Peyer's patch (tissue), 4 donors: ENCODE measurements at regions not wholly inside any gene's neighbourhood (a gene's known extent, or its start where the extent isn't known, plus 50 kb on each side); places are given as distances from the start of the nearest gene placed in this dataset.

Experiments
- DNase-seq, 3 donors: peaks; one replicate each; pipeline ENCODE4 v3.0.0-alpha.2; 2017 to 2019
- H3K27ac ChIP-seq, 4 donors: fragments of 200-600 bp; sonication (generic); one replicate each; pipeline ENCODE4 v1.5.1; 2016 to 2019
- H3K27me3 ChIP-seq, 2 donors: fragments of 200-600 bp; sonication (generic); one replicate each; pipeline ENCODE4 v1.5.1; 2019
- H3K36me3 ChIP-seq, 3 donors: fragments of 200-600 bp; sonication (generic); one replicate each; pipeline ENCODE4 v1.5.1; 2016 to 2019
- H3K4me1 ChIP-seq, 4 donors: fragments of 200-600 bp; sonication (generic); one replicate each; pipeline ENCODE4 v1.5.1; 2016 to 2019
- H3K4me3 ChIP-seq, 4 donors: fragments of 200-600 bp; sonication (generic); 1 replicate in 3 of 4; 2 replicates in 1 of 4; pipeline ENCODE4 v1.5.1; 2016 to 2019; ENCODE audit warnings: mild to moderate bottlenecking in 1 of 4
- H3K9me3 ChIP-seq, 4 donors: fragments of 200-600 bp; sonication (generic); one replicate each; pipeline ENCODE4 v1.5.1; 2016 to 2019; ENCODE audit warnings: mild to moderate bottlenecking in 1 of 4
- POLR2A ChIP-seq, 2 donors: fragments of 450-650 bp; IDR thresholded peaks; one replicate each; pipeline ENCODE4 v1.5.1; 2017; ENCODE audit warnings: antibody characterized with exemption in 2 of 2, mild to moderate bottlenecking in 2 of 2, moderate library complexity in 2 of 2
- TF ChIP-seq, protein P1 (sequence below), 6 experiments: fragments of 450-650 bp in 4 of 6; fragments of 200-600 bp in 2 of 6; sonication (generic) in 1 of 6; IDR thresholded peaks; one replicate each; pipeline ENCODE4 v1.5.1; 2017 to 2019; ENCODE audit warnings: antibody characterized with exemption in 6 of 6, mild to moderate bottlenecking in 3 of 6, moderate library complexity in 1 of 6

DNA sequence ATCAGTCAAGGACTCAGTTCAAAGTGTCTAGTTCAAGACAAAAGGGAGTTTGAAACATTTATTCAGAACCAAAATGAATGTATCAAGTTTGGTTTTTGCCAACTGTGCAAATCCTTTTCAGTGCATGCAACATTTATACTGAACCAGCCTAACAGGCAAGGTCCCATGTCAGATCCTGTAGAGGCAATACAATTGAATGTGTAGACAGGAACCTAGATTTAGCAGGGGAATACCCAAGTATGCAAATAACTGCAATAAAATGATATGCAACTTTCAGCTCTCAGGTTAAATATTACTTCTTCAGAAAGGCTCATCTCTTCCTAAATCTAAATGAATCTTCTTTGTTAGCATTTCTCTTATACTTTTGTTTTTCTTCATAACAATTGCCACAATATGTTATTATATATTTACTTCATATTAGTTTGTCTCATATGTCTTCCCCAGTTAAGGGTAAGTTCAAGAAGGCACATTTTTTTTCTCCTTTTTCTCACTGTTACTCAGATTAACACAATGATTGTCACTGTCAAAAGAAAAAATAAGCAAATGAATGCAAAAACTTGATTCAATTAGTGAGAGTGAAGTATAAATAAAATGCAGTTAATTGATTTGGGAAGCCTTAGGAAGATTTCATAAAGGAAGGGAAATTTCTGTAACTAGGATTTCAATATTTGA is 163.9 kb upstream of the RASA1 start:
- Histone ChIP-seq H3K9me3 (no peaks in the 10 kb centered on the region), H3K27me3 (no peaks in the 10 kb centered on the region), H3K4me3 (no peak overlapping the region), H3K27ac (no peak overlapping the region), H3K36me3 (no peaks in the 10 kb centered on the region), H3K4me1 (peaks cover 0 to 5% (median 0%) of the 10 kb centered on the region in 4 donors)
- no peak for DNase-seq
- TF ChIP-seq, protein P1, sequence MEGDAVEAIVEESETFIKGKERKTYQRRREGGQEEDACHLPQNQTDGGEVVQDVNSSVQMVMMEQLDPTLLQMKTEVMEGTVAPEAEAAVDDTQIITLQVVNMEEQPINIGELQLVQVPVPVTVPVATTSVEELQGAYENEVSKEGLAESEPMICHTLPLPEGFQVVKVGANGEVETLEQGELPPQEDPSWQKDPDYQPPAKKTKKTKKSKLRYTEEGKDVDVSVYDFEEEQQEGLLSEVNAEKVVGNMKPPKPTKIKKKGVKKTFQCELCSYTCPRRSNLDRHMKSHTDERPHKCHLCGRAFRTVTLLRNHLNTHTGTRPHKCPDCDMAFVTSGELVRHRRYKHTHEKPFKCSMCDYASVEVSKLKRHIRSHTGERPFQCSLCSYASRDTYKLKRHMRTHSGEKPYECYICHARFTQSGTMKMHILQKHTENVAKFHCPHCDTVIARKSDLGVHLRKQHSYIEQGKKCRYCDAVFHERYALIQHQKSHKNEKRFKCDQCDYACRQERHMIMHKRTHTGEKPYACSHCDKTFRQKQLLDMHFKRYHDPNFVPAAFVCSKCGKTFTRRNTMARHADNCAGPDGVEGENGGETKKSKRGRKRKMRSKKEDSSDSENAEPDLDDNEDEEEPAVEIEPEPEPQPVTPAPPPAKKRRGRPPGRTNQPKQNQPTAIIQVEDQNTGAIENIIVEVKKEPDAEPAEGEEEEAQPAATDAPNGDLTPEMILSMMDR (IDR thresholded peaks at IDR 0.05), result no peak
- TF ChIP-seq POLR2A (IDR thresholded peaks at IDR 0.05), result no peak

DNA sequence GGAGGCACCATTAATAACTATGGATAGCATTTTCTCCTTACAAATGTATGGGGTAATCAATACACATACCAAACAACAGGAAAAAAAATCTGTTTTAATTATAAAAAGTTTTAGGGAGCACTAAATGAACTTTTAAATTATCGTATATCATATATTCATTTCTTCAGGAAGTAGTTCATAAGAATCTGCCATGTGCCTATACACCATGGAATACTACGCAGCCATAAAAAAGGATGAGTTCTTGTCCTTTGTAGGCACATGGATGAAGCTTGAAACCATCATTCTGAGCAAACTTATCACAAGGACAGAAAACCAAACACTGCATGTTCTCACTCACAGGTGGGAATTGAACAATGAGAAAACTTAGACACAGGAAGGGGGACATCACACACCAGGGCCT is 162.1 kb upstream of the RASA1 start:
- H3K27me3 ChIP-seq, result no peaks in the 10 kb centered on the region
- H3K4me1 ChIP-seq, result no peaks in the 10 kb centered on the region
- H3K9me3 ChIP-seq, result no peaks in the 10 kb centered on the region
- TF ChIP-seq, protein P1 (IDR thresholded peaks at IDR 0.05), result no peak
- no peak for TF ChIP-seq POLR2A (IDR thresholded peaks at IDR 0.05)
- no peak for DNase-seq
- H3K36me3 ChIP-seq, result no peaks in the 10 kb centered on the region
- H3K27ac ChIP-seq, result no peak overlapping the region
- H3K4me3 ChIP-seq, result no peak overlapping the region

DNA sequence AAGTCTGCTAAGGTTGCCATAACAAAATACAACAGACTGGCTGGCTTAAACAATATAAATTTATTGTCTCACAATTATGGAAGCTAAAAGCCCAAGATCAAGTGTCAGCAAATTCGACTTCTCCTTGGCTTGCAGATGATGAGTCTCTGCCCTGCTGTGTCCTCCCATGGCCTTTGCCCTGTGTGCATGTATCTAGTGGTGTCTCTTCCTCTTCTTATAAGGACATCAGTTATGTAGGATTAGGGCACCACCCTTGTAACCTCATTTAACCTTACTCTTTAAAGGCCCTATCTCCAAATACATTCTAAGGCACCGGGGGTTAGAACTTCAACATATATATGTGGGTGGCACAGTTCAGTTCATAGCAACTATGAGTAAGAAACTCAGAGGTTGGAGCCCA is 157.9 kb upstream of the RASA1 start:
- Histone ChIP-seq H3K4me3 (no peak overlapping the region), H3K9me3 (no peaks in the 10 kb centered on the region), H3K27ac (no peak overlapping the region), H3K36me3 (no peaks in the 10 kb centered on the region), H3K4me1 (no peaks in the 10 kb centered on the region), H3K27me3 (no peaks in the 10 kb centered on the region)
- no peak for DNase-seq
- TF ChIP-seq, protein P1 (IDR thresholded peaks at IDR 0.05), result no peak
- no peak for TF ChIP-seq POLR2A (IDR thresholded peaks at IDR 0.05)

DNA sequence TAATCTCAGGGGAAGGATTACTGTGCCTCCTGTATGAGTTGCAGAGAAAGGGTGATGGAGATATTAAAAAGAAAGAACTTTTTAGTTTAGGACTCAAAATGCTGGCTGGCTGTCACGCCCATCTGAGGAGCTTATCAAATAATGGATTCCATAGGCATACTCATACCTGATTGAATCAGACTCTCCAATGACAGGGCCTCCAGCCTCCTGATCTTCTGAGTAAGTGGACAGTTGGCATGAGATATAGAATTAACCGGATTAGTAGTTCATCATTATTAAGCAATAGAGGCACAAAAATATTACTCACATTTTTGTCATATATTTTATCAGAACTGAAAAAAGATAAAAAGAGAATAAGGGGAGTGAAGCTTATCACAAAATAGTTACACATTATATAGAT is 157.0 kb upstream of the RASA1 start:
- H3K4me3 ChIP-seq, result no peak overlapping the region
- H3K27me3 ChIP-seq, result no peaks in the 10 kb centered on the region
- no peaks in the 10 kb centered on the region for H3K9me3 ChIP-seq
- no peaks in the 10 kb centered on the region for H3K36me3 ChIP-seq
- TF ChIP-seq, protein P1 (IDR thresholded peaks at IDR 0.05), result no peak
- TF ChIP-seq POLR2A (IDR thresholded peaks at IDR 0.05), result no peak
- no peak for DNase-seq
- H3K27ac ChIP-seq, result no peak overlapping the region
- no peaks in the 10 kb centered on the region for H3K4me1 ChIP-seq

DNA sequence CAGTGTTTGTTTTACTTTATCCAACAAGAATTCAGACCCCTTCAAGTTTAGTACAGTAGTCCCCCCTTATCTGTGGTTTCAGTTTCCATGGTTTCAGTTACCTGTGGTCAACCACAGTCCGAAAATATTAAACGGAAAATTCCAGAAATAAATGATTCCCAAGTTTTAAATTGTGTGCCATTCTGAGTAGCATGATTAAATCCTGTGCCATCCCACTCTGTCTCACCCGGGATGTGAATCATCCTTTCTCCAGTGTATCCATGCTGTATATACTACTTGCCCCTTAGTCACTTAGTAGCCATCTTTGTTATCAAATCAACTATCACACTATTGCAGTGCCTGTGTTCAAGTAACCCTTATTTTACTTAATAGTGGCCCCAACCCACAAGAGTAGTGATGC is 153.8 kb upstream of the RASA1 start:
- Histone ChIP-seq H3K36me3 (no peaks in the 10 kb centered on the region), H3K4me1 (no peaks in the 10 kb centered on the region), H3K9me3 (no peaks in the 10 kb centered on the region), H3K27me3 (no peaks in the 10 kb centered on the region), H3K4me3 (no peak overlapping the region), H3K27ac (no peak overlapping the region)
- TF ChIP-seq, protein P1 (IDR thresholded peaks at IDR 0.05), result no peak
- no peak for TF ChIP-seq POLR2A (IDR thresholded peaks at IDR 0.05)
- DNase-seq, result no peak

DNA sequence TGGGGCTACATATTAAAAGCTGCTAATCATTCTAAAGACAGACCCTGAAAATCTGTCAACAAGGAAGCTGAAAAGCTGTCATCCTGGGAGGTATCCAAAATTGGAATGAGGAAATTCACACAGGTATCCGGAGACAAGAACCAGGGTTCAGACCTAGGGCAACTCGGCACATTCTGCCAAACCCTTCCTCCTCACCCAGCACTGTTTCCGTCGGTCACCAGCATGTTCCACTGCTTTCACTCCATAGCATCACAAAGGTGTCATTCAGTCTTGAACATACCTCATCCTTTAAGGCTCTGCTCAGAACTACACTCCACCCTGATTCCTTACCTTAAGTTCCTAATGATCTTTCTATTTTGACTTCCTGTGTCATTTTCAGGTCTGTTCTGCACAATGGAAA is 153.1 kb upstream of the RASA1 start:
- no peak for DNase-seq

More for the DNA sequence above, 153.1 kb upstream of the RASA1 start:
- no peak overlapping the region for H3K27ac ChIP-seq
- no peaks in the 10 kb centered on the region for H3K36me3 ChIP-seq
- H3K4me3 ChIP-seq, result no peak overlapping the region
- no peaks in the 10 kb centered on the region for H3K27me3 ChIP-seq
- no peaks in the 10 kb centered on the region for H3K4me1 ChIP-seq
- no peaks in the 10 kb centered on the region for H3K9me3 ChIP-seq
- TF ChIP-seq POLR2A (IDR thresholded peaks at IDR 0.05), result no peak
- TF ChIP-seq, protein P1 (IDR thresholded peaks at IDR 0.05), result no peak
